ENCODE measurements at regions not wholly inside any gene's neighbourhood (a gene's known extent, or its start where the extent isn't known, plus 50 kb on each side); places are given as distances from the start of the nearest gene placed in this dataset.

- TF ChIP-seq CTCF (IDR thresholded peaks at IDR 0.05): no peak
- Histone ChIP-seq H3K4me3 (no peak overlapping the region), H3K27ac (no peak overlapping the region)
- DNase-seq (ENCODE audit: low spot score): no peak
Measured at GRCh38 chr14:54040846-54041245, 84.2 kb upstream of the BMP4 start.

GRCh38 chr14:54046250-54046649, 89.6 kb upstream of the BMP4 start:
- H3K4me3 ChIP-seq: no peak overlapping the region
- no peak for TF ChIP-seq CTCF (IDR thresholded peaks at IDR 0.05)
- H3K27ac ChIP-seq: no peak overlapping the region
- DNase-seq (ENCODE audit: low spot score): no peak

GRCh38 chr14:54047645-54048308, 91.2 kb upstream of the BMP4 start:
- no peak for DNase-seq (ENCODE audit: low spot score)
- no peak for TF ChIP-seq CTCF (IDR thresholded peaks at IDR 0.05)
- Histone ChIP-seq H3K4me3 (no peak overlapping the region), H3K27ac (no peak overlapping the region)

GRCh38 chr14:54048311-54048710, 91.7 kb upstream of the BMP4 start:
- no peak for TF ChIP-seq CTCF (IDR thresholded peaks at IDR 0.05)
- DNase-seq (ENCODE audit: low spot score): no peak
- H3K27ac ChIP-seq: no peak overlapping the region
- H3K4me3 ChIP-seq: no peak overlapping the region

GRCh38 chr14:54048736-54049135, 92.1 kb upstream of the BMP4 start:
- no peak for DNase-seq (ENCODE audit: low spot score)
- TF ChIP-seq CTCF (IDR thresholded peaks at IDR 0.05): no peak
- Histone ChIP-seq H3K27ac (no peak overlapping the region), H3K4me3 (no peak overlapping the region)

- no peak overlapping the region for H3K4me3 ChIP-seq
- H3K27ac ChIP-seq: no peak overlapping the region
- no peak for DNase-seq (ENCODE audit: low spot score)
- no peak for TF ChIP-seq CTCF (IDR thresholded peaks at IDR 0.05)
Measured at GRCh38 chr14:54050759-54051158, 94.1 kb upstream of the BMP4 start.

GRCh38 chr14:54052696-54053385, 96.2 kb upstream of the BMP4 start:
- no peak for DNase-seq (ENCODE audit: low spot score)
- H3K4me3 ChIP-seq: no peak overlapping the region
- H3K27ac ChIP-seq: no peak overlapping the region
- no peak for TF ChIP-seq CTCF (IDR thresholded peaks at IDR 0.05)
